Right atrium auricular region (tissue), 2 donors: ENCODE measurements at regions not wholly inside any gene's neighbourhood (a gene's known extent, or its start where the extent isn't known, plus 50 kb on each side); places are given as distances from the start of the nearest gene placed in this dataset.
A peak's percentile ranks its signal among the peaks of the same experiment; 100 is the strongest.

Source experiments
- DNase-seq: peaks from one replicate; pipeline ENCODE4 v3.0.0-alpha.2; 2019; ENCODE audit warnings: low spot score
- H3K27ac ChIP-seq, 2 donors: fragments of 200-600 bp; sonication (generic); 1 replicate in 1 of 2; 2 replicates in 1 of 2; pipeline ENCODE4 v1.5.1; 2016 to 2019
- H3K27me3 ChIP-seq, 2 donors: fragments of 200-600 bp; sonication (generic); one replicate each; pipeline versions ENCODE4 v1.5.1 to v1.6.0; 2017 to 2019
- H3K36me3 ChIP-seq: fragments of 200-600 bp; sonication (generic); one replicate; pipeline ENCODE4 v1.5.1; 2016
- H3K4me1 ChIP-seq, 2 donors: fragments of 200-600 bp; sonication (generic); one replicate each; pipeline versions ENCODE4 v1.5.1 to v1.6.0; 2017 to 2019
- H3K4me3 ChIP-seq, 2 donors: fragments of 200-600 bp; sonication (generic); 1 replicate in 1 of 2; 2 replicates in 1 of 2; pipeline ENCODE4 v1.5.1; 2017 to 2019; ENCODE audit warnings: mild to moderate bottlenecking in 1 of 2, moderate library complexity in 1 of 2
- H3K9me3 ChIP-seq, 2 donors: fragments of 200-600 bp; sonication (generic); one replicate each; pipeline ENCODE4 v1.5.1; 2019
- TF ChIP-seq, protein P1 (sequence below), 2 donors: fragments of 200-600 bp; sonication (generic); IDR thresholded peaks; one replicate each; pipeline ENCODE4 v1.5.1; 2019; ENCODE audit warnings: antibody characterized with exemption in 2 of 2

DNA sequence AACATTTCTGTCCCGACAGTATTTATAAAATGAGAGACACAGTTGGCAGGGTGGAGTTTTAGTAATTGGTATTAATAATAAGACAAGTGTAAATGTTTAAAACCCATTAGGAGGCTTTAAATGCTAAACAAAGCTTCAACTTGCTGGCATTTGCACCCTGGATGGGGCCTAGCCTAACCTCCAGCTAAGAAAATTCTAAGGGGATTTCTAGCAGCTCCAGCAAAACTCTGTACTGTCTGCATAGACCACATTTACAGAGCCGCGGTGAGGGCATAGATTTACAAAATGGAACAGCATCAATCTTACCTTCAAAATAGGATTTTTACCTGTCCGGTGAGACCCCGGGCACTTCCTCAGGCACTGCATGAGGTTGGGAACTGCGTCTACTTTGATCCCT, 113.9 kb upstream of the ANO1 start:
- no peaks in the 10 kb centered on the region for H3K9me3 ChIP-seq
- H3K4me1 ChIP-seq, result no peaks in the 10 kb centered on the region
- no peaks in the 10 kb centered on the region for H3K36me3 ChIP-seq
- no peak overlapping the region for H3K27ac ChIP-seq
- H3K4me3 ChIP-seq, result no peak overlapping the region
- DNase-seq, result no peak
- TF ChIP-seq, protein P1, sequence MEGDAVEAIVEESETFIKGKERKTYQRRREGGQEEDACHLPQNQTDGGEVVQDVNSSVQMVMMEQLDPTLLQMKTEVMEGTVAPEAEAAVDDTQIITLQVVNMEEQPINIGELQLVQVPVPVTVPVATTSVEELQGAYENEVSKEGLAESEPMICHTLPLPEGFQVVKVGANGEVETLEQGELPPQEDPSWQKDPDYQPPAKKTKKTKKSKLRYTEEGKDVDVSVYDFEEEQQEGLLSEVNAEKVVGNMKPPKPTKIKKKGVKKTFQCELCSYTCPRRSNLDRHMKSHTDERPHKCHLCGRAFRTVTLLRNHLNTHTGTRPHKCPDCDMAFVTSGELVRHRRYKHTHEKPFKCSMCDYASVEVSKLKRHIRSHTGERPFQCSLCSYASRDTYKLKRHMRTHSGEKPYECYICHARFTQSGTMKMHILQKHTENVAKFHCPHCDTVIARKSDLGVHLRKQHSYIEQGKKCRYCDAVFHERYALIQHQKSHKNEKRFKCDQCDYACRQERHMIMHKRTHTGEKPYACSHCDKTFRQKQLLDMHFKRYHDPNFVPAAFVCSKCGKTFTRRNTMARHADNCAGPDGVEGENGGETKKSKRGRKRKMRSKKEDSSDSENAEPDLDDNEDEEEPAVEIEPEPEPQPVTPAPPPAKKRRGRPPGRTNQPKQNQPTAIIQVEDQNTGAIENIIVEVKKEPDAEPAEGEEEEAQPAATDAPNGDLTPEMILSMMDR (IDR thresholded peaks at IDR 0.05), result no peak
- no peaks in the 10 kb centered on the region for H3K27me3 ChIP-seq

DNA sequence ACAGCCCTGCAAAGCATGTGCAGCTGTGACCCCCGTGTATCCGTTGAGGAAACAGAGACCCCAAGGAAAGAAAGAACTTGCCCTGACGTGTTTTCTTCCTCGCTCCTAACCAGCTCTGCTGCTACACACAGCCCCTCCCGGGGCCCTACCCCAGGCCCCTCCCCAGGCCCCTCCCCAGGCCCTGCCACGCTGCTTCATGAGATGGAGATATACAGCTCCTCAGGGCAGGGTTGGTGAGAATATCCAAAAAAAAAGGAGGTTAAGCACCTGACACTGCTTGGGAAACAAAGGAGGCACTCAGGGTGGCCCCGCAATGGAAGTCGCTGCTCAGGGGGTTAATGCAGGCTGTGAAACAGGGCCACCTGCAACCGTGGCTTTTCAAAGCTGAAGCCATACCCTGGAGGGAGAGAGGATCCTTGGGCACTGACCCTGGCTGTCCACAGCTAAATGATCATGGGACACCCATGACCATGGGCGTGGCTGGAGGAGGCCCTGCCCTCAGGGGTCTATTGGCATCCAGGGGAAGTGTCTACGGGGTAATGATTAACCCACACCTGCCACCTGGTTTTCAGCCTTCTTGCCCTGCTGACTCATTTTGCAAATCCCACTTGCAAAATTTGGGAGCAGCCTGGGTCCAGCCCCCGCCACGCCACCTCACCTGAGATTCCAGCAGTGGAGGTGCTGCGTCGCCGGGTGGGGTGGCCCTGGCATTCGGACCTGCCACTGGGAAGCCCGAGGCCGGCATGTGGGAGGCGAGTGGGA, 112.1 kb upstream of the ANO1 start:
- no peak for DNase-seq
- H3K4me3 ChIP-seq, result no peak overlapping the region
- no peaks in the 10 kb centered on the region for H3K36me3 ChIP-seq
- TF ChIP-seq, protein P1 (IDR thresholded peaks at IDR 0.05), result no peak
- no peaks in the 10 kb centered on the region for H3K9me3 ChIP-seq
- H3K27me3 ChIP-seq, result no peaks in the 10 kb centered on the region
- H3K27ac ChIP-seq, result no peak overlapping the region
- H3K4me1 ChIP-seq, result no peaks in the 10 kb centered on the region

DNA sequence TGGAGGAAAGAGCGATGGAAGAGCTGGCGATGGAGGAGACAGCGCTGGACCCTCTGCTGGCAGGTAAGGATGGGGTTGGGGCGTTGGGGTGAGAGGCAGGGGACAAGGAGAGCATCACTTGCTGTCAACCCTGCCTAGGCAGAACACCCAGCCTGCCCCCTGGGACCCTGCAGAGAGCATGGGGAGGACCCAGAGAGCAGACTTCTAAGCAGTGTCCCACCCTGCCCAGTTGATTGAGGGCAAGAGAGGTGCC, 111.6 kb upstream of the ANO1 start:
- TF ChIP-seq, protein P1 (IDR thresholded peaks at IDR 0.05), result no peak
- Histone ChIP-seq H3K27ac (no peak overlapping the region), H3K27me3 (no peaks in the 10 kb centered on the region), H3K36me3 (no peaks in the 10 kb centered on the region), H3K4me1 (no peaks in the 10 kb centered on the region), H3K4me3 (no peak overlapping the region), H3K9me3 (no peaks in the 10 kb centered on the region)
- DNase-seq, result no peak

DNA sequence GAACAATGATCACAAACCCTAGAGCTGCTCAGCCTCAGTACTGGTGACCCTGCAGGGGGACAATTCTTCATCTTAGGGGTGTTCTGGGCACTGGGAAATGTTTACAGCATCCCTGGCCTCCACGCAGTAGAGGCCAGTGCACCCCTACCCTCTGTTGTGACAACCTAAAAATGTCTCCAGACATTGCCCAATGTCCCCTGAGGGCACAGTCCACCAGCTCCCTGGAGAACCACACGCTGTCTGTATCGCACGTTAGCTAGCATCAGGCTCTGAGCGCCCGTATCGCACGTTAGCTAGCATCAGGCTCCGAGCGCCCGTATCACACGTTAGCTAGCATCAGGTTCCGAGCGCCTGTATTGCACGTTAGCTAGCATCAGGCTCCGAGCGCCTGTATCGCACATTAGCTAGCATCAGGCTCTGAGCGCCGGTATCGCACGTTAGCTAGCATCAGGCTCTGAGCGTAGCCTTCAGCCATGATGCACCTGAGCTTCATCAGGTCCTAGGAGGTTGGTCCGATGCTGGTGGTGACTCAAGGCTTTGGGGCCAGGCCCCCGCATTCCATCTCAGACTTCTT, 111.1 kb upstream of the ANO1 start:
- no peaks in the 10 kb centered on the region for H3K9me3 ChIP-seq
- TF ChIP-seq, protein P1 (IDR thresholded peaks at IDR 0.05), result no peak
- H3K27ac ChIP-seq, result peak overlapping the region in 1 of 2 donors; percentile 43
- no peaks in the 10 kb centered on the region for H3K4me1 ChIP-seq
- no peak for DNase-seq
- H3K27me3 ChIP-seq, result no peaks in the 10 kb centered on the region
- no peaks in the 10 kb centered on the region for H3K36me3 ChIP-seq
- no peak overlapping the region for H3K4me3 ChIP-seq

DNA sequence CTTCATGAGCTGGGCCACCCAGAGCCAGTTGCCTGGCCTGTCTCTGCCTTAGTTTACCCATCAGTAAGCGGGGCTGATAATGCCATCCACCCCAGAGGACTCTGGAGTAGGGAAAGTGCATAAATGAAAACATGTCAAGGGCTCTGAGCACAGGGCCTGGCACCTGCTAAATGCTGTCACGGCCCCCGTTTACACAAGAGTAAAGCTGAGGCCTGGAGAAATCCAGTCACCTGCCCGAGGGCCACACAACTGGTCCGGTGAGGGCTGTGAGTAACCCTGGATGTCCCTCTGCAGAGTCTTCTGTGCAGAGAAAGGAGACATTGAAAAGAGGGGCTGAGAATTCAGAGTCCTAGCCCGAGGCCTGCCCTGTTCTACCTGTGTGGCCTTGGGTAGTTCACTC, 110.6 kb upstream of the ANO1 start:
- no peak overlapping the region for H3K4me3 ChIP-seq
- H3K27ac ChIP-seq, result peak overlapping the region; percentile 35 to 43
- H3K4me1 ChIP-seq, result no peaks in the 10 kb centered on the region
- H3K27me3 ChIP-seq, result no peaks in the 10 kb centered on the region
- no peaks in the 10 kb centered on the region for H3K9me3 ChIP-seq
- DNase-seq, result no peak
- no peaks in the 10 kb centered on the region for H3K36me3 ChIP-seq
- TF ChIP-seq, protein P1 (IDR thresholded peaks at IDR 0.05), result no peak
